Hematopoietic multipotent progenitor cell treated with erythropoietin and hydrocortisone succinate and interleukin-3 and kit ligand, for 6 days (in vitro differentiated cells): ENCODE measurements at regions not wholly inside any gene's neighbourhood (a gene's known extent, or its start where the extent isn't known, plus 50 kb on each side); places are given as distances from the start of the nearest gene placed in this dataset.

Source experiments
- DNase-seq: peaks from one replicate; pipeline ENCODE4 v3.0.0-alpha.2; 2015

- no peak for DNase-seq
These were observed 856.9 kb upstream of the SEL1L start for GRCh38 chr14:82390586-82390985.

DNA sequence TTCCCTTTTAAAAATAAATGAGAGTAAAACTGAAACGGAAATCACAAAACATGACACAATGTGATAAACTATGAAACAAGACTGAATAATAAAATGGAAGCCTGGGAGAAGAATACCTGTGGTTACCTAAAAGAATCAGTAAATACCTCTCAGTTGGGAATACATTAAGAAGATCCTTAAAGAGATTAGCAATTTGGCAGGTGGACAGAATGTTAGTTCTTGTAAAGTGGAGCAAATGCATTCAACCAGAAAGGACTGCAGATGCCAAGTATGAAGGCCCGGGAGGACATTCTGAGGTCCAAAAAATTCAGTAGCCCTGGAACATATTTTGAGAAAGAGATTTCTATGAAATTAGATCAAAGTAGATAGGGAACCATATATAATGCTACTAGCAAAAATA lies 861.3 kb upstream of the SEL1L start:
- no peak for DNase-seq

GRCh38 chr14:82398256-82398655 lies 864.6 kb upstream of the SEL1L start:
- no peak for DNase-seq

- DNase-seq = no peak
These were observed 870.3 kb upstream of the SEL1L start for GRCh38 chr14:82403987-82404386.

DNA sequence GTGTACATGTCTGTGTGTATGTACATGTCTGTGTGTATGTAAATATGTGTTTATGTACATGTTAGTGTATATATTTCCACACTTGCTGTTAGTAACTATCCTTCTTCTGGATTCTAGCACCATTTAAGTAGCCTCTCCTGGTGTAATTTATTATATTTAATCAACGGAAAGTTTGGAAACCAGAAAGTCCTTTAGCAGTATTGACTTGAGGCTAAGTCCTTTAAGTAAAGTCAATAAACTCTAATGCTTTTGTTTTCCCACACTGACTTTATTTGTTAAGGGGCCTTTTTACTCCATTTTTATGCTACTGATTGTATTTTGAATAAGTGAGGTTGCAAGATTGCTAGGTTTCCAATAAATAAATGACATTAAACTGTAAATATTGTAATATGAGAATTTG lies 876.4 kb upstream of the SEL1L start:
- DNase-seq = no peak

GRCh38 chr14:82411298-82411697 lies 877.6 kb upstream of the SEL1L start:
- DNase-seq = no peak

GRCh38 chr14:82412545-82412944 lies 878.9 kb upstream of the SEL1L start:
- no peak for DNase-seq

DNA sequence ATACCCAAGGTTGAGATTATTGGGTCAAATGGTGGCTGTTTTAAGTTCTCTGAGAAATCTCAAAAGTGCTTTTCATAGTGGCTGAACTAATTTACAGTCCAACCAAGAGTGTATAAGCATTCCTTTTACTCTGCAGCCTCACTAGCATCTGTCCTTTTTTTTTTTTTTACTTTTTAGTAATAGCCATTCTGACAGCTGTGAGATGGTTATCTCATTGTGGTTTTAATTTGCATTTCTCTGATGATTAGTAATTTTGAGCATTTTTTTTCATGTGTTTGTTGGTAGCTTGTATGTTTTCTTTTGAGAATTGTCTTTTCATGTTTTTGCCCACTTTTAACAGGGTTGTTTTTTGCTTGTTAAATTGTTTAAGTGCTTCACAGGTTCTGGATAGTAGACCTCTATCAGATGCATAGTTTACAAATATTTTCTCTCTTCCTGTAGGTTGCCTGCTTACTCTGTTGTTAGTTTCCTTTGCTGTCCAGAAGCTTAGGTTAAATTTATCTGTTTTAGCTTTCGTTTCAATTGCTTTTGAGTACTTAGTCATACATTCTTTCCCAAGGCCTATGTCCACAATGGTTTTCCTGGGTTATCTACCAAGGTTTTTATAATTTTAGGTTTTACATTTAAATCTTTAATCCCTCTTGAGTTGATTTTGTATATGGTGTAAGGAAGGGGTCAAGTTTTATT lies 881.3 kb upstream of the SEL1L start:
- no peak for DNase-seq

DNA sequence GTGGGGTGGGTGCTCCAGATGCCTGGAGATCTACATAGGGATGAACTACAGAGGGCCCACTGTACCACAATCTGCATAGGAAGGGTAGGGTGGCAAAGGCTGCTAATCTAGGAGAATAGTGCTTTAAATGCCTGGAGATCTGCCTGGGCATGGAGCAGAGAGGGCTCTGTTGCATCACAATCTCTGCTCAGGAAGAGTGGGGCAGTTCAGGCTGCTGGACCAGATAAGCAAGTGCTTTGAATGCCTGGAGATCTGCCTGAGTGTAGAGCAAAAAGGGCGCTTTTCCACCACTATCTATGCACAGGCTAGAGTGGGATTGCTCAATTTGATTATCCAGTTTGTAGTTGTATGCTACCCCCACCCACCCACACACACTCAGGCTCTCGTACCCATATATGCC lies 886.3 kb upstream of the SEL1L start:
- DNase-seq = no peak

- DNase-seq = no peak
These were observed 887.2 kb upstream of the SEL1L start for GRCh38 chr14:82420871-82421270.

DNA sequence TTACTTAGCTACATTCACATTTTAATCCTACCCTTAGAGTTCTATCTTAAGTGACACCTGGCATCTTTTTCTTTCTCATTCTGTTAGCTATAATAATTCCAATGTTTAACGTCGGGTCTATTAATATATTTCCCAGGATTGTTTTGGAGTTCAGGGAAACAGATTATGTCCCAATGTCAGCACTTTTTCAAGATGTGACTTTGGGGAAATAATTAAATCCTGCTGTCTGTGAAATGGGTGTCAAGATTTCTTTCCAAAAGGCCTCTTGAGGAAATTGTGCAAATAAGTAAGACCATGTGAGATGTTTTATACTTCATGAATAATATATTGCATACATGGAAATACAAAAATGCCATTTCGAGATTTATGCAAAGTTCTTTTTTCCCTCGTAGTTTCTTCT lies 887.6 kb upstream of the SEL1L start:
- no peak for DNase-seq

GRCh38 chr14:82422230-82422629 lies 888.6 kb upstream of the SEL1L start:
- DNase-seq = no peak

- no peak for DNase-seq
These were observed 891.6 kb upstream of the SEL1L start for GRCh38 chr14:82425261-82425660.

GRCh38 chr14:82431031-82431430 lies 897.4 kb upstream of the SEL1L start:
- no peak for DNase-seq

- no peak for DNase-seq
These were observed 898.9 kb upstream of the SEL1L start for GRCh38 chr14:82432301-82433105.

GRCh38 chr14:82438436-82438835 lies 904.8 kb upstream of the SEL1L start:
- no peak for DNase-seq

GRCh38 chr14:82441270-82441669 lies 907.6 kb upstream of the SEL1L start:
- DNase-seq = no peak

DNA sequence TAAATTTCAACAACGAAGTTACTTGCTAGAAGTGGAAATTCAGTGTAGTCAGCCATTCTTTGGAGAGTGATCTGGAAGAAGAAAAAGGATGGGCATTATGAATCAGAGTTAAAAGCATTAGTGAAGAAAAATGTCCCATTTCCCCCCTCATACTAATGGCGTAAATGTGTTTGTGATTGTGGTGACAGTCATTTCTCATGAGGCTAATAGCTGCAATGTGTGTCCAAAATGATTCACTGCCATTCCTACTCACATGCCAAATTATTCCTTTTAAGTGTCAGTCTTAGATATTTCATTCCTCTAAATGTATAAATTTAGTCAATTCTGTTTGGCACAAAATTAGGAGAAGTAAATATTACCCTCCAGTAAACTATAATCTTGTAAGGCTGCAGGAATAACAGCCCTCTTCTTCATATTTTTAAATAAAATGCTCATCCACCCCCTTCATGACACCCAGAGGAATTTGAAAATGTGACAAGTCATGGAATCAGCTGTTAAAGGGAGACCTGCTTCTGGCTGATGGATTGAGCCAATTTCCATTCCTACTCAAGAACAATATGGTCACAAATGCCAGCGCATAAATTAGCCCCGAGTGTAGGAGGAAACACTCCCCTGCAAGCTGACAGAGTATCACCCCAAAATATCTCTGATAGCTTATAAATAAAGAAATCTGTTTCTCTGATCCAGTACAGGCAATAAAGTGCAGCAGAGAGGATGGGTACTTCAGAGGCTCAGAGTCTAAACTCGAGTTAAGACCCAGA lies 912.3 kb upstream of the SEL1L start:
- no peak for DNase-seq

- DNase-seq = no peak
These were observed 913.9 kb upstream of the SEL1L start for GRCh38 chr14:82447586-82447985.

- no peak for DNase-seq
These were observed 916.3 kb upstream of the SEL1L start for GRCh38 chr14:82449926-82450468.

GRCh38 chr14:82451675-82452074 lies 918.0 kb upstream of the SEL1L start:
- DNase-seq = no peak

- DNase-seq = no peak
These were observed 948.7 kb upstream of the SEL1L start for GRCh38 chr14:82482345-82482744.

- DNase-seq = no peak
These were observed 954.8 kb upstream of the SEL1L start for GRCh38 chr14:82488473-82488872.

DNA sequence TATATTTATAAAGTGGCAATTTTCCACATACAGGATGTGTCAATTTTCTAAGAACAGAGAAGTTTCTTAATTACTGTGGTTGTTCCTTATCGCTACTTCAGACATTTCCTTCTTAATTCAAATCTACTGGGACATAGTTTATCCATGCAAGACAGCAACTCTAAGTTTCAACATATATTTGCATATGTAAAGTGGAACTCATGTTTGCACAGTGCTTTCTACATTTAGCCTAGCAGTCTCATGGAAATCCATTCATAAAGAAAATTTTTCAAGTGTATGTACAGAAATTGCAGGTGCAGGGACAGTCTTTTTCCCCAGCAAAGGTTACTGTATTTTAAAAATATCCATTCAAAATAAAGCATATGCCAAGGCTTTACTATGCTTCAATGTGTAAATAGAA lies 956.7 kb upstream of the SEL1L start:
- DNase-seq = peak; percentile 15
